ENCODE measurements at regions not wholly inside any gene's neighbourhood (a gene's known extent, or its start where the extent isn't known, plus 50 kb on each side); places are given as distances from the start of the nearest gene placed in this dataset.

- no peak for DNase-seq
Observed at GRCh38 chr12:44961887-44962286, 85.8 kb upstream of the NELL2 start.

- DNase-seq, result no peak
Observed at GRCh38 chr12:44960856-44961255, 84.7 kb upstream of the NELL2 start.

GRCh38 chr12:44960423-44960822 lies 84.3 kb upstream of the NELL2 start:
- DNase-seq, result no peak

GRCh38 chr12:44947163-44947562 lies 71.0 kb upstream of the NELL2 start:
- DNase-seq, result no peak

- no peak for DNase-seq
Observed at GRCh38 chr12:44942714-44943113, 66.6 kb upstream of the NELL2 start.

GRCh38 chr12:44930972-44931600 lies 55.0 kb upstream of the NELL2 start:
- peak; percentile 33 for DNase-seq

GRCh38 chr12:44929236-44929885 lies 53.2 kb upstream of the NELL2 start:
- DNase-seq, result no peak

Data from DMS153 (cell line).